Right lobe of liver (tissue), 4 donors: ENCODE measurements at regions not wholly inside any gene's neighbourhood (a gene's known extent, or its start where the extent isn't known, plus 50 kb on each side); places are given as distances from the start of the nearest gene placed in this dataset.

Experiments
- CTCF ChIP-seq, 4 donors: fragments of 200-600 bp in 3 of 4; fragments of 450-650 bp in 1 of 4; IDR thresholded peaks; one replicate each; pipeline versions ENCODE4 v1.5.1 to v1.8.0; 2016 to 2022; ENCODE audit warnings: antibody characterized with exemption in 4 of 4, mild to moderate bottlenecking in 2 of 4
- POLR2A ChIP-seq: fragments of 450-650 bp; IDR thresholded peaks from one replicate; pipeline ENCODE4 v1.6.1; 2017; ENCODE audit warnings: antibody characterized with exemption, mild to moderate bottlenecking
- donor health status: DM: no; HTN: no; CAD: no.
- donor health status: DM: no; HTN: no; CAD: no.
- donor health status: DM: no; HTN: yes; CAD: no.

GRCh38 chr3:102682741-102683140 is 247.9 kb downstream of the ZPLD1 start:
- TF ChIP-seq CTCF (IDR thresholded peaks at IDR 0.05) (no peak), POLR2A (no peak)
